ENCODE measurements at regions not wholly inside any gene's neighbourhood (a gene's known extent, or its start where the extent isn't known, plus 50 kb on each side); places are given as distances from the start of the nearest gene placed in this dataset.

DNA sequence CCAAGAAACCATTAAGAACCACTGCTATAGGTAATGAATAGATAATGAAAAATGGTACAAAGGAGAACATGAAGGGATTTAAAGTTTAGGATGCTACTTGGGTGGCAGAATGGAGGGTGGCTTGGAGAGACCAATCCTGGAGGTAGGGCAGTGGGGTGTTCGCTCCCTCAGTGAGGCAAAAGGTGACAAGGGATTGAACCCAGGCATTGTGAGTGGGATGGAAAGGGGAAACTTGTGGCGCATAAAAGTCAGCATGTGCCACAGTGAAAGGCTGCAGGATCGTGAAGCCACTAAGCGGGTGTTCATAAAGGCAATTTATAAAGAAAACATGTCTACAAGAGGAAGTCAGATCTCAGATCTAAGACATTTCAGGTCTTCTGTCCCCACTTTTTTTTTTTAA lies 76.7 kb upstream of the SLC38A2 start:
- Histone ChIP-seq H3K36me3 (ENCODE audit: control insufficient read depth, insufficient read depth, low read length) (no peaks in the 10 kb centered on the region), H3K9ac (ENCODE audit: low read length) (no peak overlapping the region), H3K4me1 (ENCODE audit: control insufficient read depth, insufficient read depth, low read length) (peaks cover 2% of the 10 kb centered on the region), H3K27ac (ENCODE audit: low read depth, low read length) (no peak overlapping the region), H3K27me3 (ENCODE audit: control insufficient read depth, insufficient read depth, low read length) (no peaks in the 10 kb centered on the region), H3K4me3 (ENCODE audit: low read length) (no peak overlapping the region)

DNA sequence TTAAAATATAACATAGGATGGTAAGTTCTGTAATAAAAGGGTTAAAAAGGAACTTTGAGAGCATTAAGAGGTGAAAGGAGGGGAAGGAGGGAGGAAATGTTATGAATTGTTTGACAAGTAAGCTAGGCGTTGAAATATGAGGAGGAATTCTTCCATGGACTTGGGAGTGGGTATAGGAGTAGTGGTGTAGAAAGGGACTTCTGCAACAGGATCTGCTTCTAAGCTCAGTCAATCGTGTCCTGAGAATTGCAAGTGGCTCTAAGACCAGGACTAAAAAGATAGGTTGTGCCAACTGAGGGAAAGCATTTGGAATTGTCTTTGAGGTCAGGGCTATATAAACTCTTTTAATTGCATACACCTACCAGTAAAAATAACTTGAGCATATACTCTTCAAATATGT lies 74.1 kb upstream of the SLC38A2 start:
- Histone ChIP-seq H3K4me3 (ENCODE audit: low read length) (no peak overlapping the region), H3K9ac (ENCODE audit: low read length) (no peak overlapping the region), H3K27ac (ENCODE audit: low read depth, low read length) (no peak overlapping the region), H3K4me1 (ENCODE audit: control insufficient read depth, insufficient read depth, low read length) (peaks cover 2% of the 10 kb centered on the region), H3K27me3 (ENCODE audit: control insufficient read depth, insufficient read depth, low read length) (no peaks in the 10 kb centered on the region), H3K36me3 (ENCODE audit: control insufficient read depth, insufficient read depth, low read length) (no peaks in the 10 kb centered on the region)

DNA sequence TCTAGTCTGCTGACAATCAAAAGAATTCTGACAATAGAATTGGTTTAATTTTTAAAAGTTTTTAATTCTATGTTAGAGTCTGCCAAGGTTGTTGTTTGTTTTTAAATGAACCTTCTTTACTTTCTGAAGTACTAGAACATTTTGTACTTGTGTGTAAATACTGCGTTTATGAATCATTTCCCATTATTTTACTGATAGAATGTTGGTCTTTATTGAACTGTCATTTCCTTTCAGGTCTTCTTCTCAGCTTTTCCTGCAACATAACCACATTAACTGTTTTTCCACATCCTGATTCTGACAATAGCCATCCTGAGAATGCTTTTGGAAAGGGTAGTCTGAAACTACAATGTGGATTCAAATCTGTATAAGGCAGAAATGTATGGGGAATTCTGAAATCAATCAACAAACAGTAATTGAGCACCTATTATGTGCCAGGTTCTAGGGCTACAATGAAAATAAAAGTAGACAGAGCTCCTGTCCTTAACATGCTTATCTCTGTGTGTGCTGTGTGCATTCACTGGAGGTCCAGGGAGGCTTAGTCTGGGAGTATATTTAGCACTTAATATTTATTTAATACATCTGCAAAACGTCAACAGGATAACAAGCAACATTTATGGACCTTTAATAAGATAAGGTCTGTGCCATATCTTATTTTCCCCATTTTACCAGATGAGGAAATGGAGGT lies 73.1 kb upstream of the SLC38A2 start:
- no peaks in the 10 kb centered on the region for H3K36me3 ChIP-seq (ENCODE audit: control insufficient read depth, insufficient read depth, low read length)
- H3K4me1 ChIP-seq (ENCODE audit: control insufficient read depth, insufficient read depth, low read length), result peaks cover 2% of the 10 kb centered on the region
- no peak overlapping the region for H3K9ac ChIP-seq (ENCODE audit: low read length)
- no peak overlapping the region for H3K27ac ChIP-seq (ENCODE audit: low read depth, low read length)
- H3K4me3 ChIP-seq (ENCODE audit: low read length), result no peak overlapping the region
- H3K27me3 ChIP-seq (ENCODE audit: control insufficient read depth, insufficient read depth, low read length), result no peaks in the 10 kb centered on the region

DNA sequence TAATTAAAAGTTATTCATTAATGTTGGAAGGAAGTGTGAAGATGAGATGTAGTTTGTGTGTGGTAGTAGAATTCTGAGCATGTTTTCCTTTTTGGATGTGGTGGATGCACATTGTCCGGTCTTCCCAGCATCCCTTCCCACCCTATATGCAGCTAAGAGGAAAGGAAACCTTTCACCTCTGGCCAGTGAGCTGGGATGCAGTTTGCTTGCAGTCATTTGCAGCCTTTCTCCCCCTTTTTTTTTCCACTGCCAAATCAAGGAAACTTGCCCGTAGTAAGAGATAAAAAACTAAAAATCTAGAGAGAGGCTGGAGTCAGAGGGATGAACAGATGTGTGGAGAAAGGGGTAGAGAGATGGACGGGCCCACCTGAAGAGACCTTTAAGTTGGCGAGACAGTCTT lies 72.5 kb upstream of the SLC38A2 start:
- Histone ChIP-seq H3K27me3 (ENCODE audit: control insufficient read depth, insufficient read depth, low read length) (no peaks in the 10 kb centered on the region), H3K4me1 (ENCODE audit: control insufficient read depth, insufficient read depth, low read length) (no peaks in the 10 kb centered on the region), H3K27ac (ENCODE audit: low read depth, low read length) (no peak overlapping the region), H3K36me3 (ENCODE audit: control insufficient read depth, insufficient read depth, low read length) (no peaks in the 10 kb centered on the region), H3K4me3 (ENCODE audit: low read length) (no peak overlapping the region), H3K9ac (ENCODE audit: low read length) (no peak overlapping the region)

DNA sequence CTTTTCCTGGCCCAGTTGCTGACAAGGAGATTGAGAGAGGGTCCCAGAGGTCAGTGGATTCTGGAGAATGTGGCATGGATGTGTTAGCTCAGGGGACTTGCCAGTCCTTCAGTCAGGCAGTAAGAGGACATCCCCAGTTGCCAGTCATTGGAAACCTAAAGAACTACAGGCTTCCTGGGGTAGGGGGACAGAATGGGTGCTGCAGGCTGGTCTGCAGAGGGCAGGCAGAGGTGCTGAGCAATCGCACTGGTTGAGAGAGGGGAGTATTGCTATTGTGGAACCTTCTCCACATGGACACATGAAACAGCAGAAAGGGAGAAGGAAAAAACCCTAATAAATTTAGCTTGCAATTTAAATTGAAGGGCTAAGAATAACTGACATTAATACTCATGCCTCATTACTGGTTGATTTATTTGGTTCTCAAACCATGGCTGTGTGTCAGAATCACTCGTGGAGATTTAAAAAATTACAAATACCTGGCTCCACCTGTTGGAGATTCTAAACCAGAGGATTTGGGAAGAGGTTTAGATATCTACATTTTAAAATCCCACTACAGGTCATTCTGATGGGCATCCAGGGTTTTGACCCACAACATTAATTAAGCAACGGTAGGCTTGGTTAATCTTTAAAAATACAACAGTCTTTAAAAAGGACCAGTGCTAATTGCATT lies 71.2 kb upstream of the SLC38A2 start:
- no peaks in the 10 kb centered on the region for H3K27me3 ChIP-seq (ENCODE audit: control insufficient read depth, insufficient read depth, low read length)
- H3K27ac ChIP-seq (ENCODE audit: low read depth, low read length), result no peak overlapping the region
- H3K9ac ChIP-seq (ENCODE audit: low read length), result no peak overlapping the region
- no peaks in the 10 kb centered on the region for H3K36me3 ChIP-seq (ENCODE audit: control insufficient read depth, insufficient read depth, low read length)
- H3K4me3 ChIP-seq (ENCODE audit: low read length), result no peak overlapping the region
- no peaks in the 10 kb centered on the region for H3K4me1 ChIP-seq (ENCODE audit: control insufficient read depth, insufficient read depth, low read length)

DNA sequence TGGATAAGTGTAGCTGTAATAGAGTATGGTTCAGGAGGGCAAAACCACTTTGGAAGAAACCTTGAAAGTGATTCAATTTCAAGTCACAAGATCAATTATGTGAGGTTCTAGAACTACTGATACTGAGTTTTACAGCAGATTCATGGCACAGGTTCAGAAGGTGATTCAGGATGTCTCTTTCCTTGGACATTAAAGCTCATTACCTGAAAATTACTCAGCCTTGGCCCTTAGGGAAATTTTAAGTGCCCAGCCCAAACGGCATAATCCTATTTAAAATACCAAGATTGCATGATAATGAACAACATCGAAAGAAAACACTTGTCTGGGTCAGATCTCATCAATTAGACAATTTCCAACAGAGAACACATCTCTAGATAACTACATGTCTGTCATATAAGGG lies 70.2 kb upstream of the SLC38A2 start:
- no peaks in the 10 kb centered on the region for H3K27me3 ChIP-seq (ENCODE audit: control insufficient read depth, insufficient read depth, low read length)
- H3K4me3 ChIP-seq (ENCODE audit: low read length), result no peak overlapping the region
- H3K9ac ChIP-seq (ENCODE audit: low read length), result no peak overlapping the region
- H3K4me1 ChIP-seq (ENCODE audit: control insufficient read depth, insufficient read depth, low read length), result no peaks in the 10 kb centered on the region
- no peaks in the 10 kb centered on the region for H3K36me3 ChIP-seq (ENCODE audit: control insufficient read depth, insufficient read depth, low read length)
- H3K27ac ChIP-seq (ENCODE audit: low read depth, low read length), result no peak overlapping the region

DNA sequence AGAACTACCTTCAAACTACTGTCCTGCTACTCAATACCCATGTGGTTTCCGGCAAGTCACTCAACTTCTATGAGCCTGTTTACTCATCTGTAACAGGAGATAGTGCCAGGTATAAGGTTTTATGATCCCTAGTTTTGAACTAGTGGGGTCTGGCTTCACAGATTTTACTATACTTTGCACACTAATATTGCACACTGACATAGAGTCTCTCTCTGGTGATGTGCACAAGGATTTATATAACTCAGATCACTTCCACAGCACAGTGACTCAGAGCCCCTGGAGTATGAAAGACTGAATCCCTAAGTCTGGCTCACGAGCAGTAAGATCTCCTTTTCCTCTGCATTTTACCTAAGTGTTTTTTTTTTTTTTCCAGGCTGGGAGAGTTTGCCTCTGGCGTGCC lies 69.7 kb upstream of the SLC38A2 start:
- H3K27me3 ChIP-seq (ENCODE audit: control insufficient read depth, insufficient read depth, low read length), result no peaks in the 10 kb centered on the region
- no peaks in the 10 kb centered on the region for H3K36me3 ChIP-seq (ENCODE audit: control insufficient read depth, insufficient read depth, low read length)
- H3K4me3 ChIP-seq (ENCODE audit: low read length), result no peak overlapping the region
- no peaks in the 10 kb centered on the region for H3K4me1 ChIP-seq (ENCODE audit: control insufficient read depth, insufficient read depth, low read length)
- H3K9ac ChIP-seq (ENCODE audit: low read length), result no peak overlapping the region
- no peak overlapping the region for H3K27ac ChIP-seq (ENCODE audit: low read depth, low read length)

DNA sequence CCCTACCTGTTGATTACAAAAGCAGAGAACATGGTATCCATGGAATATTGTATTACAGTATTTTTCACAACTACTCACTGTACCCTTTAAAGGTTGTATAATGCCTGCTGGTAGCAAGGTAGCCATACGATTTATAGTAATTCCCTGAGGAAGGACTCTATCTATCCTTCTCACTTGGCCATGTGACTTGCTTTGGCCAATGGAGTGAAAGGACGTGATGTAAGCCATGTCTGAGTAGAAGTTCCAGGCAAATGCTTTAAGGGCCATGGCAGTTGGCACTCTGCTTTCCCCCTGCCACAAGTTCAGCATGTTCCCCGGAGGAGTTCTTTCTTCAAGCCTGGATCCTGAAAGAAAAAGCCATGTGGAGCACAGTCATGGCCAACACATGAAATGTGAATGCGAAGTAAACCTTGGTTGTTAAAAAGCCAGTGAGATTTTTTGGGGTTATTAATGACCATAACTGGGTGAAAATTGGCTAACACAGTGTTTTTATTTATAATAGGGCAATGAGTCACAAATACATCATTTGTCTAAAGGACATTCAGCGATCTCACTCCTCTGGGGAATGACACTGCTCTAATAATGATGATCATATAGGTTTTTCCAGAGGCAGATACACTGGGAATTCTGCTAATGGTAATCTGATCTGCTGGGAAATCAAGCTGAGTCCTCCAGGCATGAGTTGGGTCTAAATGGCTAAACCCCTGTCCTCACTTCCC lies 67.4 kb upstream of the SLC38A2 start:
- no peaks in the 10 kb centered on the region for H3K27me3 ChIP-seq (ENCODE audit: control insufficient read depth, insufficient read depth, low read length)
- no peak overlapping the region for H3K9ac ChIP-seq (ENCODE audit: low read length)

DNA sequence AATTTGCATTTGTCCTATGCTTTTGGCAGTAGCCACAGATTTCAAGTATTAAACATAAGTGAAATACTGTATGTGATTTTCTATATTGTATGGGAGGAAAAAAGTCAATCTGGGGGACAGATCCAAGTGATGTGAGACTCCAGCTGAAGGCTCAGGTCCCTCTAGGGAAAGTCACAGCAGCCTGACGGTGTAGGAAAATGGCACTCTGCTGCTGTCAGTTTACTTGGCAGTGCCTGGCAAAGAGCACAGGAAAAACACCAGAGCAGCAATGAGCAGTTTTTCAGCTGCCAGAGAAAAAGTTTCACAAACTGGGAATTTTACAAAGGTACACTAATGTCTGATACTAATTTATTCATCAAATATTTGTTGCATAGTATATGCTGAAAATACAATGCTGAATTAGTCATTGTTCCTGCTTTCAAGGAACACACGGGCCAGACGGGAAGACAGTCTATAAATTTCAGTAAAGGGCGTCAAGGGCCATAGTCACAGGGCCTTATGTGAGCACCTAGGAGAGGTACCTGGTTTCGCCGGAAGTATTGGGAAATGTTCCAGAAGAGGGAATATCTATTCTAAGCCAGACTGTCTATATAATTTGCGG lies 66.2 kb upstream of the SLC38A2 start:
- Histone ChIP-seq H3K27me3 (ENCODE audit: control insufficient read depth, insufficient read depth, low read length) (no peaks in the 10 kb centered on the region), H3K4me1 (ENCODE audit: control insufficient read depth, insufficient read depth, low read length) (no peaks in the 10 kb centered on the region), H3K9ac (ENCODE audit: low read length) (no peak overlapping the region), H3K36me3 (ENCODE audit: control insufficient read depth, insufficient read depth, low read length) (no peaks in the 10 kb centered on the region), H3K27ac (ENCODE audit: low read depth, low read length) (no peak overlapping the region), H3K4me3 (ENCODE audit: low read length) (no peak overlapping the region)

More for the DNA sequence above, 67.4 kb upstream of the SLC38A2 start:
- no peak overlapping the region for H3K27ac ChIP-seq (ENCODE audit: low read depth, low read length)
- H3K4me3 ChIP-seq (ENCODE audit: low read length), result no peak overlapping the region
- H3K4me1 ChIP-seq (ENCODE audit: control insufficient read depth, insufficient read depth, low read length), result no peaks in the 10 kb centered on the region
- H3K36me3 ChIP-seq (ENCODE audit: control insufficient read depth, insufficient read depth, low read length), result no peaks in the 10 kb centered on the region

DNA sequence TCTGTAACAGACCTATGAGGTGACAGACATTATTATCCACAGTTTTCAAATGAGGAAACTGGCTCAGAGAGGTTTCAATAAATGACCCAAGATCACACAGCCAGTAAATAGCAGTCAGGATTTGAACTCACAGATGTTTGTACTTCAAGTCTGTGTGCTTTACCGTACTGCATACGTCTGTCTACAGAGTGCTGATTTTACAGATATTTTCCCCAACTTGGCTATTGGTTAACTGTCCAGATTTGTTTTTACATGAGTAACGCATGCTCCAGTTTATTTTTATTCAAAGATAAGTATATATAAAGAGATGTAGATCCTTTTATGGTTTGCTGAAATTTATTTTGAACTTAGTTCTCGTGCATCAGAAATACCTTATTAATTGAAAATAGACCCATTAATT lies 65.7 kb upstream of the SLC38A2 start:
- Histone ChIP-seq H3K4me1 (ENCODE audit: control insufficient read depth, insufficient read depth, low read length) (no peaks in the 10 kb centered on the region), H3K9ac (ENCODE audit: low read length) (no peak overlapping the region), H3K4me3 (ENCODE audit: low read length) (no peak overlapping the region), H3K36me3 (ENCODE audit: control insufficient read depth, insufficient read depth, low read length) (no peaks in the 10 kb centered on the region), H3K27me3 (ENCODE audit: control insufficient read depth, insufficient read depth, low read length) (no peaks in the 10 kb centered on the region), H3K27ac (ENCODE audit: low read depth, low read length) (no peak overlapping the region)

DNA sequence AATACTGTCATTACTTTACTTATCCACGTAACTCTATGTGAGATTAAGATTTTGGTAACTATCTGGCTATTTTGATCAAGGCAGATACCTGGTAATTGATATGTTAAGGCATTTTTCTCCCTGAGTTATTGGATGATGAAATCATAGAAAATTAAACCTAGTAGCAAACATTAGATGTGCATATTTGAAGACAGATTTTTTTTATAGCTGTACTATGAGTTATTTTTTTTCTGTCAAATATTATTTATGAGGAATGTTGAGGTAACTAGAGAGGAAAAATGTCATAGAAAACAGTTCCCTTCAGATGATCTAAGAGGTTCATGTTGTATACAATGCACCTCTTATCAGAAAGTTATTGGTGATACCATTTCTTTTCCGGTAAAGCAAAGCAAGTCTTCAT lies 64.9 kb upstream of the SLC38A2 start:
- Histone ChIP-seq H3K27ac (ENCODE audit: low read depth, low read length) (no peak overlapping the region), H3K9ac (ENCODE audit: low read length) (no peak overlapping the region), H3K27me3 (ENCODE audit: control insufficient read depth, insufficient read depth, low read length) (no peaks in the 10 kb centered on the region), H3K36me3 (ENCODE audit: control insufficient read depth, insufficient read depth, low read length) (no peaks in the 10 kb centered on the region), H3K4me1 (ENCODE audit: control insufficient read depth, insufficient read depth, low read length) (no peaks in the 10 kb centered on the region), H3K4me3 (ENCODE audit: low read length) (no peak overlapping the region)

DNA sequence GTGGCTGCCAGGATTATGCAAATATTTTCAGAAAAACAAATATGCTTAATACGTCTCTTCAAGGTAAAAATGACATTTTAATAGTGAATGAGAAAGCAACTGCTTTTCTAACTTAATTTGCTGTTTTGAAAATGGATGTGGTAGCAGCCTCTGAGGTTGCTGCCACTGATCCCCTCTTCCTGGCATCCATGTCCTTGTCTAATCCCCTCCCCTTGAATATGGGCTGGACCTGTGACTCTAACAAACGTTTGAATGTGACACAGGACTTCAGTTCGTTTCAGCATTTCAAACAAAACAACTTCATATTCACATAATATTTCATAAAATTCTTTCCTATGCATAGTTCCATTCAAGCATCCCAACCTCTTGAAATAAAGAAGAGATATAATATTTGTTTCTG lies 64.2 kb upstream of the SLC38A2 start:
- Histone ChIP-seq H3K9ac (ENCODE audit: low read length) (no peak overlapping the region), H3K4me1 (ENCODE audit: control insufficient read depth, insufficient read depth, low read length) (peaks cover 3% of the 10 kb centered on the region), H3K4me3 (ENCODE audit: low read length) (no peak overlapping the region), H3K27ac (ENCODE audit: low read depth, low read length) (no peak overlapping the region), H3K36me3 (ENCODE audit: control insufficient read depth, insufficient read depth, low read length) (no peaks in the 10 kb centered on the region), H3K27me3 (ENCODE audit: control insufficient read depth, insufficient read depth, low read length) (no peaks in the 10 kb centered on the region)

Measured in rectal smooth muscle tissue (tissue), 1 donor.